OCI-LY1 (cell line): ENCODE measurements at regions not wholly inside any gene's neighbourhood (a gene's known extent, or its start where the extent isn't known, plus 50 kb on each side); places are given as distances from the start of the nearest gene placed in this dataset.

ENCODE experiments used
- EZH2 ChIP-seq: fragments of 200-600 bp; sonication (generic), shearing (Covaris generic); IDR thresholded peaks from 2 replicates; pipeline ENCODE4 v1.8.0; 2017; ENCODE audit warnings: borderline replicate concordance, mixed run types, mild to moderate bottlenecking, antibody characterized with exemption, low read length, moderate library complexity, mixed read lengths
- TF ChIP-seq, protein P1 (sequence below): fragments of 200-600 bp; sonication (generic), shearing (Covaris generic); IDR thresholded peaks from 2 replicates; pipeline ENCODE4 v1.5.1; 2017; ENCODE audit warnings: mild to moderate bottlenecking, antibody characterized with exemption, low read length, moderate library complexity, mixed read lengths

GRCh38 chr20:24773751-24774201 is 175.3 kb upstream of the CST7 start:
- TF ChIP-seq, protein P1, sequence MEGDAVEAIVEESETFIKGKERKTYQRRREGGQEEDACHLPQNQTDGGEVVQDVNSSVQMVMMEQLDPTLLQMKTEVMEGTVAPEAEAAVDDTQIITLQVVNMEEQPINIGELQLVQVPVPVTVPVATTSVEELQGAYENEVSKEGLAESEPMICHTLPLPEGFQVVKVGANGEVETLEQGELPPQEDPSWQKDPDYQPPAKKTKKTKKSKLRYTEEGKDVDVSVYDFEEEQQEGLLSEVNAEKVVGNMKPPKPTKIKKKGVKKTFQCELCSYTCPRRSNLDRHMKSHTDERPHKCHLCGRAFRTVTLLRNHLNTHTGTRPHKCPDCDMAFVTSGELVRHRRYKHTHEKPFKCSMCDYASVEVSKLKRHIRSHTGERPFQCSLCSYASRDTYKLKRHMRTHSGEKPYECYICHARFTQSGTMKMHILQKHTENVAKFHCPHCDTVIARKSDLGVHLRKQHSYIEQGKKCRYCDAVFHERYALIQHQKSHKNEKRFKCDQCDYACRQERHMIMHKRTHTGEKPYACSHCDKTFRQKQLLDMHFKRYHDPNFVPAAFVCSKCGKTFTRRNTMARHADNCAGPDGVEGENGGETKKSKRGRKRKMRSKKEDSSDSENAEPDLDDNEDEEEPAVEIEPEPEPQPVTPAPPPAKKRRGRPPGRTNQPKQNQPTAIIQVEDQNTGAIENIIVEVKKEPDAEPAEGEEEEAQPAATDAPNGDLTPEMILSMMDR = no peak
- no peak for TF ChIP-seq EZH2
